ENCODE measurements at regions not wholly inside any gene's neighbourhood (a gene's known extent, or its start where the extent isn't known, plus 50 kb on each side); places are given as distances from the start of the nearest gene placed in this dataset.

DNA sequence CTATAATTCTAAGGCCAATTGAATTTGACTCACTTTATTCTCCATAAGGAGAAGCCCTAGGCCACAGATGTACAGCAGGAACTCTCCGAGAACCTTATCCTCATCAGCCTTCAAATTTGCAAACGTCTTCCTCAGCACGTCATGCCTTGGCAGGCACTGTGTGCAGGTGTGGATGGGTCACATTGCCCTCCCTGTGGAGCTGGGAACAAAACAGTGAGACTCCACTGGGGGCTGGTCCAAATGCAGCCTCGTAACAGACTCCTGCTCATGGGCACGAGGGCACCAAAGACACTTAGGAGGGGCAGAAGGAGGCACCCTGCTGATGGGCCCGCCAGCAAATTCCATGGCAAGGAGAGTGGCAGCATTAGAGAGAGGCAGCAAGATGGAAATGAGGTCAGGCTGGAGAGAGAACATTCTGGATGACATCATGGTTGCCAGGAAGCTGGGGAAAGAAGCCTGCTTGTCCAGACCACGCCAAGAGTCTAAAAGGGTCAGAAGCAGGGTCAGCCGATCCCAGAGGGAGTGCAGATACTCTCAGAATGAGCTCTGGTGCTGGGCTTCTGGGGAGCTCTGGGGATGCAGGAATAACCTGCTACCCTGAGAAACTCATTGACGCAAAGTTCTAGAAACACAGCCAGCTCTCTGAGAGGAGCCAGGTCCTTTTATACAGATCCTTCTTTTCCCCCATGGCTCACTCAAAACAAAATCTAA lies 242.2 kb downstream of the B3GLCT start:
- DNase-seq (ENCODE audit: low read depth) = no peak

DNA sequence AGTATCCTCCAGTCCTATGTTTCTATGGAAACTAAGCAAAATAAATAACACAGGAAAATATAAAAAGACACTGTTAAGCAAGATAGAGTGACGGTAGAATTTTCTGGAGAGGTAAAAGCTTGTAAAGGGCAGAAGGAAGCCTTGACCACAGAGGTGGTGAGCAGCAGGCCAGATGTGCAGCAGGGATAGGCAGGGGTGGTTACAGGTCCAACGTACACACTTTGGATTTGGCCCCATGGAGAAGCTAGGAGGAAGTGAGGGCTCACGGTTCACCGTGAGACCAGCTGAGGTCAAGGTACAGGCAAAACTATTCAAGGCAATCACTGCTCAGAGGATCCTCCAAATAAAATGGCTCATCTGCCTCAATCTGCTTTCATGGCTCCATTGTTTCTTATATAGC lies 242.8 kb downstream of the B3GLCT start:
- DNase-seq (ENCODE audit: low read depth) = no peak

GRCh38 chr13:31444266-31444856 lies 244.6 kb downstream of the B3GLCT start:
- no peak for DNase-seq (ENCODE audit: low read depth)

DNA sequence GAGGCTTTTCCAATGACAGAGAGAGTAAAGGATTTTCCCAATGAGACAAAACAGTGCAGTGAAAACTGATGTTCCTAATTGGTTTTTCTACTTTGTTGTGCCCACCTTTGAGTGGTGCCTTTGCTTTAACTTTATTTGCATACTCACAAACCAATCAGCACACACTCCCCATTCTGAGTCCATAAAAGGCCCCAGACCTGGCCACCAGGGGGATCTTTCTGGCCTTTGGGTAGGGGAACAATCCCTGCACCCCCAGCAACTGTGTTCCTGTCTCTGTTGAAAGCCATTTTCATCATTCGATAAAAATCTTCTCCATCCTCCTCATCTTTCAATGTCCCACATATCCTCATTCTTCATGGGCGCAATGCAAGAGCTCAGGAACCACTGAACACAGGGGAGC lies 252.8 kb downstream of the B3GLCT start:
- no peak for DNase-seq (ENCODE audit: low read depth)

DNA sequence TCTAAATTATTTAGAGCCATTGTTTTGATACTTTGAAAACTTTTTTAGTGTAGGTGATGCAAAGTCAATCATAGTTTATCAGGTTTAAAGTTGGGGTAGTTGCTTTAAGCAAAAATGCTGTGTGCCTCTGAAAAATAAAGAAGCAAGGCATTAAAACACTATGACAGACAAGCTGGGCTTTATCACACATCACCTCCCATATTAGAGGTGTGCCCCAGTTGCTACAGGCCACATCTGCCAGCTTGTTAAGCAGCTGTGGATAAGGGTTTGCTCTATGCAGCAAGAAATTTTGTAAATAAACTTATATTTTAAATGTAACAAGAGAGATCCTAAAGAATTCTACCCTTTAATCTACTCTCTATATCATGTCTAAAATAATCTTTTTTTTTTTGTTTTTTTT lies 255.8 kb downstream of the B3GLCT start:
- no peak for DNase-seq (ENCODE audit: low read depth)

- no peak for DNase-seq (ENCODE audit: low read depth)
Observed at GRCh38 chr13:31456056-31456455, 256.3 kb downstream of the B3GLCT start.

GRCh38 chr13:31460061-31460460 lies 260.3 kb downstream of the B3GLCT start:
- DNase-seq (ENCODE audit: low read depth) = no peak

GRCh38 chr13:31461923-31462322 lies 262.1 kb downstream of the B3GLCT start:
- DNase-seq (ENCODE audit: low read depth) = no peak

DNA sequence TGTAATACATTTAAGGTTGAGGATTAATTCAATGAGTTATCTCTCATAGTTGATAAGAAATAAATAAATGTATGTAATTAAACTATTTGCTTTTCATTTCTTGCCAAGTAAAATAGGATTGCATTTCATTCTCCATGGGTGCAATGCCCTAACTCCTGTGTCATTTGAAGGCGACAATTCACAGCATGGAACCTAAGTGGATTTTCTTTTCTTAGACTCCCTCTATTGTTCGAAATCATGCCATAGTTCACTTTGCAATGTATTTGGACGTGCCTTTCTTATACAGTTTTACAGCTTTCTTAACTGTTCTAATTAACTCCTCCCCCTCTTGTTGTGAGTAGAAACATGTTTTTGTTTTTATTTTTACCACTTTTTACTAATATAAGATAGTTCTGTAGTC lies 263.0 kb downstream of the B3GLCT start:
- no peak for DNase-seq (ENCODE audit: low read depth)

GRCh38 chr13:31468114-31468902 lies 268.5 kb downstream of the B3GLCT start:
- DNase-seq (ENCODE audit: low read depth) = no peak

GRCh38 chr13:31469377-31469776 lies 269.6 kb downstream of the B3GLCT start:
- DNase-seq (ENCODE audit: low read depth) = no peak

GRCh38 chr13:31476266-31476665 lies 263.1 kb upstream of the RXFP2 start:
- no peak for DNase-seq (ENCODE audit: low read depth)

DNA sequence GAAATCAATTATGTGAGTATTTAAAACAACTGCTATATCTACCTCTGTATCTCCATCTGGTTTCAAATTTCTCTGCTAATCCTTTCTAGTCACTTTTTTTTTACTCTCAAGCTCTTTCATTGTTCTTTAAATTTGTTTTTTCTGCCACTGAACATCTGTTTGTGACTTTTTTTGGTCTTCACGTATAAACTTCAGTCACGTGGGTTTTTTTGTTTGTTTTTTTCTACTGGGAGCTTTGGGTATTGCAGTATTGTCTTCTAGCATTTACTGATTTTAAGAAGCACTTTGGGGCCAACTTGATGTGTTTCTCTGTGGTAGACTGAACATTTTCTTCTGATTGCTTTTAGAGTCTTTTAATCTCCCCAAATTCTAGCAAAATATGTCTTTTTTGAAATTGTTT lies 262.6 kb upstream of the RXFP2 start:
- no peak for DNase-seq (ENCODE audit: low read depth)

DNA sequence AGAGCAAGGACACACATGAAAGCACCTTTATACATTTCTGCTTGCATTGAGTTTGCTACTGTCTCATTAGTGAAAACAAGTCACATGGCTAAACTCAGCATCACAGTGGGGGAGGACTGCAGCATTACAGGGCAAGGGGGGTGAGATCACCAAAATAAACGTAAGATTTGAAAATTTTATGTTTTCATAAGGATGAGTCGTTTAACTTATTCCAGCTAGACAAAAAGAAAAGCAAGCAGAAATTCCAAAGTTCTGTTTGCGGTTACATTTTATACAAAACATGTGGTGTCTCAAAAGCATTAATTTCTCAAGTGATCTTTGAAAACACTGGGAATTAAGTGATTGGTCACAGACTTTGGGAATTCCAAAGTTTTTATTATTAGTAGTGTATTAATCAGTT lies 261.4 kb upstream of the RXFP2 start:
- no peak for DNase-seq (ENCODE audit: low read depth)

- DNase-seq (ENCODE audit: low read depth) = no peak
Observed at GRCh38 chr13:31485183-31485582, 254.1 kb upstream of the RXFP2 start.

- no peak for DNase-seq (ENCODE audit: low read depth)
Observed at GRCh38 chr13:31485651-31486051, 253.7 kb upstream of the RXFP2 start.

DNA sequence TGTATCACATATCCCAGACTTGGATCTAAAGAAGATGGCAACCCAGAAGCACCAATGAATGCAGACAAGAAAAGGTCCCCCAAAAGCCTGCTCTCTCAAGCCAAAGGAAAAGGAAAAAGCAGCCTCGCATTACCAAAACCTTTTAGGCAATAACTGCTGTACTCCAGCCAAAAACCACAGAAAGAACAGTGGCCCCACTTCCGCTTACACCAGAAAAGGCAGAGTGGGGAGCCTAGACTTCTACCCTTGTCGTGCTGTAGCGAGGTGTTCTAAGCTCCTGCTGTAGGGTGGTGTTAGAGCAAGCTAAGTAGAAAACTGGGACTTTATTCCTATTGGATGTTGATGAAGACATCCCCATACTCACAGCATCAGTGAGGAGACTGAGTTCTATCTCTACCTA lies 244.0 kb upstream of the RXFP2 start:
- no peak for DNase-seq (ENCODE audit: low read depth)

DNA sequence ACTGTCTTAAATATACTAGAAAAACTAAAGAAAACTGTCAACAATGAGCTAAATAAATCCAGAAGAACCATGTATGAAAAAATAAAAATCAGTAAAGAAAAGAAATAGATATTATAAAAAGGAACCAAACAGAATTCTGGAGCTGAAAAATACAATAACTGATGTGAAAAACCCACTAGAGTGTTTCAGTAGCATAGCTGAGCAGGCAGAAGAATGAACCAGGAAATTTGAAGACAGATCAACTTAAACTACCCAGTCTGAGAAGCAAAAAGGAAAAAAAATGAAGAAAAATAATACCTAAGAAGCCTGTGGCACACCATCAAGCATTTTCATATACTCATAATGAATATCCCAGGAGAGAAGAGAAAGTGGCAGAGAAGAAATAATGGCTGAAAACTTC lies 240.1 kb upstream of the RXFP2 start:
- DNase-seq (ENCODE audit: low read depth) = no peak

DNA sequence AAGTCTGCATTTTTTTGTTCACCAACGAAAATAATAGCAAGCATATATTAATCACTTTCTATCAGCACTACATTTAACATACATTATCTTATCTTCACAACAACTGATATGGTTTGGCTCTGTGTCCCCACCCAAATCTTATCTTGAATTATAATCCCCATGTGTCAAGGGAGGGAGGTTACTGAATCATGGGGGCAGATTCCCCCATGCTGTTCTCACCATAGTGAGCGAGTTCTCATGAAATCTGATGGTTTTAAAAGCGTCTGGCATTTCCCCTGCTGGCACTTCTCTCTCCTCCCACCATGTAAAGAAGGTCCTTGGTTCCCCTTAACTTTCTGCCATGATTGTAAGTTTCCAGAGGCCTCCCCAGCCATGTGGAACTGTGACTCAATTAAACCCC lies 235.7 kb upstream of the RXFP2 start:
- no peak for DNase-seq (ENCODE audit: low read depth)

- no peak for DNase-seq (ENCODE audit: low read depth)
Observed at GRCh38 chr13:31504918-31505317, 234.4 kb upstream of the RXFP2 start.

- no peak for DNase-seq (ENCODE audit: low read depth)
Observed at GRCh38 chr13:31512331-31512730, 227.0 kb upstream of the RXFP2 start.

GRCh38 chr13:31514932-31515331 lies 224.4 kb upstream of the RXFP2 start:
- no peak for DNase-seq (ENCODE audit: low read depth)

- no peak for DNase-seq (ENCODE audit: low read depth)
Observed at GRCh38 chr13:31515427-31515826, 223.9 kb upstream of the RXFP2 start.

Data from forelimb muscle (tissue), 1 donor.